ENCODE measurements at regions not wholly inside any gene's neighbourhood (a gene's known extent, or its start where the extent isn't known, plus 50 kb on each side); places are given as distances from the start of the nearest gene placed in this dataset.
"Not testable (repeated sequence)": the region's sequence is repeated elsewhere in the genome, so short reads cannot be mapped to it uniquely, and the experiment has no call there.

- DNase-seq (ENCODE audit: low spot score), result no peak
Observed at GRCh38 chr15:79157631-79158592, 67.3 kb upstream of the RASGRF1 start.

DNA sequence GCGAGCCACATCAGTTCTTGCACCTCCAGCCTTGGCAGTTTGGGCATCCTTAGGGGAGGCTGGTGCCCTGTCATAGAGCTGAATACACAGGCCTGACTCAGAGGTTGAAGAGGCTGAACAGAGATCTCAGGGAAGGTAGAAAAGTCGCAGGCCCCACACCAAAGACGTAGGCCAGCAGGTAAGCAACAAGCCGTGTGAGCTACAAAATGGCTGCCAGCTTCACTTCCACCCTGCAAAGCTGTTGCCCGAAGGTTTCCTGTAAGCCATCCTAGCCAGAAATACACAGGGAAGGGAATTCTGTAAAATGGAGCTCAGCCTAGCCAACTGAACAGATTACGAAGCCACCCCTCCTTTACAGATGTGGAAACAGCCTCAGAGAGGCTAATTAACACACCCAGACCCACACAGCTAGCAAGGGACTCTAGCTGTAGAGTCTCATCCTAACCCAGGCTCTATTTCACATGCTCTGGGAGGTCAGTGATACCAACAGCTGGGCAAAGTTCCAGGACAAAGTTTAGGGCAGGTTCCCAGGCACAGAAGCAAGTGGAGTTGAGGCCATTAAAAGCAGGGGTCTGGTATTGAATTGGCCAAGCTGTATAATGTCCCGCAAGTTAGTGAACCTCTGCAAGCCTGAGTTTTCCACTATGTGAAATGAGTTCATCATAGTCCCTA lies 66.3 kb upstream of the RASGRF1 start:
- no peak for DNase-seq (ENCODE audit: low spot score)

GRCh38 chr15:79154483-79155135 lies 64.0 kb upstream of the RASGRF1 start:
- no peak for DNase-seq (ENCODE audit: low spot score)

- DNase-seq (ENCODE audit: low spot score), result not testable (repeated sequence)
Observed at GRCh38 chr15:79144290-79144689, 53.7 kb upstream of the RASGRF1 start.

DNA sequence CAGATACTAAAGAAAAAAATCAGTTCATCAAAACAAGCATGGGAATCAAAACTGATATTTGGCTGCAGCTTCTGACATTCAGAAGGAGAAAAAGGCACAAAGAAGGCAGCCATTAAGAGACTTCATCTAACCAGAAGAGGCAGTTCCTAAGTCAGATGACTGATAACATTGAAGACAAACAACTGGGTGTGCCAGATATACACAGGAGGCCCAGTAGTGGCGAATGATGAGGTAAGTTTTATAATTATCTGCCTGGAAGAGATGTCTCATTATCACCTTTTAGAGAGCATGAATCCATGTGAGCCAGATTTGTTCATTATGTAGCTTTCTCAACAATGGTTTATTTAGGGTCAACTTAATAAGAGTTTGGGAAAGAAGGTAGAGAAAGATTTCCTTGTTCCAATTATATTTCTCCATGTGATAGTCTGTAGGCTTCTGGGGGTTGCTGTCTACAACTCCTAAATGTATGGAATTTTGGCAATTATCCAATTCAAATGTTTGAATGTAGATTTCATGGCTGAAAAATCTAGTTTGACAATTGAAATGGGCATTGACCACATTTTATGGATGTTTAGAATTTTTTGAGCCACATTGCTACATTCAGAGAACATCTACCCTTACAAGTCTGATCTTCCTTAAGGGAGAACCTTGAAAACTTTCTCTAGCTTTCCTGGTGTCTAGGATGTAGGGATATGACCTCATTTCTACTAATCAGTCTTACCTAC lies 50.4 kb upstream of the RASGRF1 start:
- DNase-seq (ENCODE audit: low spot score), result no peak
